B cell (primary cell): ENCODE measurements at regions not wholly inside any gene's neighbourhood (a gene's known extent, or its start where the extent isn't known, plus 50 kb on each side); places are given as distances from the start of the nearest gene placed in this dataset.

Experiments used
- EZH2 ChIP-seq: IDR thresholded peaks from 2 replicates; pipeline ENCODE4 v1.6.1; 2012; ENCODE audit warnings: borderline replicate concordance, low read depth, mild to moderate bottlenecking, moderate library complexity, low read length; ENCODE audit not compliant: insufficient read depth, poor library complexity, severe bottlenecking
- TF ChIP-seq, protein P1 (sequence below): fragments of 200-600 bp; IDR thresholded peaks from one replicate; pipeline ENCODE4 v1.8.0; 2022; ENCODE audit warnings: antibody characterized with exemption, mild to moderate bottlenecking

- TF ChIP-seq, protein P1, sequence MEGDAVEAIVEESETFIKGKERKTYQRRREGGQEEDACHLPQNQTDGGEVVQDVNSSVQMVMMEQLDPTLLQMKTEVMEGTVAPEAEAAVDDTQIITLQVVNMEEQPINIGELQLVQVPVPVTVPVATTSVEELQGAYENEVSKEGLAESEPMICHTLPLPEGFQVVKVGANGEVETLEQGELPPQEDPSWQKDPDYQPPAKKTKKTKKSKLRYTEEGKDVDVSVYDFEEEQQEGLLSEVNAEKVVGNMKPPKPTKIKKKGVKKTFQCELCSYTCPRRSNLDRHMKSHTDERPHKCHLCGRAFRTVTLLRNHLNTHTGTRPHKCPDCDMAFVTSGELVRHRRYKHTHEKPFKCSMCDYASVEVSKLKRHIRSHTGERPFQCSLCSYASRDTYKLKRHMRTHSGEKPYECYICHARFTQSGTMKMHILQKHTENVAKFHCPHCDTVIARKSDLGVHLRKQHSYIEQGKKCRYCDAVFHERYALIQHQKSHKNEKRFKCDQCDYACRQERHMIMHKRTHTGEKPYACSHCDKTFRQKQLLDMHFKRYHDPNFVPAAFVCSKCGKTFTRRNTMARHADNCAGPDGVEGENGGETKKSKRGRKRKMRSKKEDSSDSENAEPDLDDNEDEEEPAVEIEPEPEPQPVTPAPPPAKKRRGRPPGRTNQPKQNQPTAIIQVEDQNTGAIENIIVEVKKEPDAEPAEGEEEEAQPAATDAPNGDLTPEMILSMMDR = no peak
- TF ChIP-seq EZH2 = no peak
These were observed 110.5 kb upstream of the TACR1 start for GRCh38 chr2:75309596-75310463.
